Testis (tissue), 2 donors: ENCODE measurements at regions not wholly inside any gene's neighbourhood (a gene's known extent, or its start where the extent isn't known, plus 50 kb on each side); places are given as distances from the start of the nearest gene placed in this dataset.

Experiments
- POLR2A ChIP-seq: fragments of 450-650 bp; IDR thresholded peaks from one replicate; pipeline ENCODE4 v1.6.1; 2017; ENCODE audit warnings: antibody characterized with exemption, mild to moderate bottlenecking, moderate library complexity
- TF ChIP-seq, protein P1 (sequence below), 3 experiments: fragments of 450-650 bp in 2 of 3; fragments of 200-600 bp in 1 of 3; sonication (generic) in 1 of 3; IDR thresholded peaks; one replicate each; pipeline ENCODE4 v1.5.1; 2016 to 2019; ENCODE audit warnings: antibody characterized with exemption in 3 of 3, mild to moderate bottlenecking in 2 of 3, moderate library complexity in 1 of 3

DNA sequence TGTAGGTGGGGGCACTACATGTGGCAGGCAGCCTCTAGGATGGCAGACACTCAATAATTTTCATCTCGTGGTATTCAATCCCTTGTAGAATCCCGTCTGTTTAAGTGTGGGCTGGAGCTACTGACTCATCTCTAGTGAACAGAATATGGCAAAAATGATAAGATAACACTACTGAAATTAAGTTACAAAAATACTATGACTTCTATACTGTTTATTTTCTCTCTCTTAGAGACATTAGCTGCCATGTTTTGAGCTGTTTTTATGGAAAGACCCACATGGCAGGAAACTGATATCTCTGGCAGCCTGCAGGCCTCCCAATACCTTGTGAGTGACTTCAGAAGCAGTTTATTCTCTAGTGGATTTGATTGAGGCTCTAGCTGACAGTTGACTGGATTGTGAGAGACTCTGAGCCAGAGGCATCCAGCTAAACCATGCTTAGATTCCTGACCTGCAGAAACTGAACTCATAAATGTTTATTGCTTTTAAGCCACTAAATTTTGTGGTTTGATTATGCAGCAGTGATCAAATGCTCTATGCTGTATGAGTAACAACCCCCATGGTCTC, 298.8 kb upstream of the CTSO start:
- TF ChIP-seq, protein P1, sequence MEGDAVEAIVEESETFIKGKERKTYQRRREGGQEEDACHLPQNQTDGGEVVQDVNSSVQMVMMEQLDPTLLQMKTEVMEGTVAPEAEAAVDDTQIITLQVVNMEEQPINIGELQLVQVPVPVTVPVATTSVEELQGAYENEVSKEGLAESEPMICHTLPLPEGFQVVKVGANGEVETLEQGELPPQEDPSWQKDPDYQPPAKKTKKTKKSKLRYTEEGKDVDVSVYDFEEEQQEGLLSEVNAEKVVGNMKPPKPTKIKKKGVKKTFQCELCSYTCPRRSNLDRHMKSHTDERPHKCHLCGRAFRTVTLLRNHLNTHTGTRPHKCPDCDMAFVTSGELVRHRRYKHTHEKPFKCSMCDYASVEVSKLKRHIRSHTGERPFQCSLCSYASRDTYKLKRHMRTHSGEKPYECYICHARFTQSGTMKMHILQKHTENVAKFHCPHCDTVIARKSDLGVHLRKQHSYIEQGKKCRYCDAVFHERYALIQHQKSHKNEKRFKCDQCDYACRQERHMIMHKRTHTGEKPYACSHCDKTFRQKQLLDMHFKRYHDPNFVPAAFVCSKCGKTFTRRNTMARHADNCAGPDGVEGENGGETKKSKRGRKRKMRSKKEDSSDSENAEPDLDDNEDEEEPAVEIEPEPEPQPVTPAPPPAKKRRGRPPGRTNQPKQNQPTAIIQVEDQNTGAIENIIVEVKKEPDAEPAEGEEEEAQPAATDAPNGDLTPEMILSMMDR (IDR thresholded peaks at IDR 0.05) = no peak
- TF ChIP-seq POLR2A = no peak
